HCT116 (cell line): ENCODE measurements at regions not wholly inside any gene's neighbourhood (a gene's known extent, or its start where the extent isn't known, plus 50 kb on each side); places are given as distances from the start of the nearest gene placed in this dataset.

Source experiments
- ATAC-seq: fragments of 200-7000 bp; cut with Tn5 transposase; 2 replicates; pipeline ENCODE4 v1.9.1; 2020; ENCODE audit warnings: mild to moderate bottlenecking, moderate library complexity
- BruUV-seq: library from RNA; stranded (reverse); fragments of 400-500 nt; replicated peaks from 2 replicates; lab custom pipeline; 2021; lab: Mats Ljungman, UMichigan
- CTCF ChIA-PET: fragments of 300-600 bp; sonication (Branson Sonifier 250); formaldehyde crosslinking; loops from one replicate; lab custom pipeline; 2021; ENCODE audit warnings: antibody characterized with exemption; lab: Charles Lee
- POLR2A ChIA-PET: fragments of 300-600, 350-600 bp; sonication (Branson Sonifier 250); formaldehyde crosslinking; loops from one replicate; lab custom pipeline; 2021; ENCODE audit warnings: antibody characterized with exemption; lab: Charles Lee
- RAD21 ChIA-PET, 2 experiments: fragments of 300-600 bp; sonication (Branson Sonifier 250); formaldehyde crosslinking; loops; one replicate each; lab custom pipeline; 2023; ENCODE audit warnings: low total read pairs in 2 of 2; ENCODE audit not compliant: uncharacterized antibody in 2 of 2, unreplicated experiment in 2 of 2, low non-redundant PET in 1 of 2; lab: Charles Lee
- DNase-seq: peaks from one replicate; pipeline ENCODE4 v3.0.0-alpha.2; 2010; ENCODE audit warnings: low read depth, low spot score
- H2AFZ ChIP-seq: fragments of 200-600 bp; shearing (Covaris generic), sonication (generic); 2 replicates; pipeline ENCODE4 v1.6.1; 2017; ENCODE audit warnings: low read depth, mixed run types, mixed read lengths, antibody characterized with exemption, low read length; ENCODE audit not compliant: poor library complexity, severe bottlenecking
- H3K27ac ChIP-seq: 2 replicates; pipeline ENCODE4 v1.5.1; 2012; ENCODE audit warnings: low read depth, low read length
- H3K27me3 ChIP-seq: fragments of 200-600 bp; sonication (generic); 2 replicates; pipeline ENCODE4 v1.6.1; 2016; ENCODE audit warnings: mixed run types, low read length, mixed read lengths; ENCODE audit not compliant: insufficient read depth
- H3K36me3 ChIP-seq, 2 experiments: fragments of 200-500 bp in 1 of 2; fragments of 200-600 bp in 1 of 2; sonication (Bioruptor generic) in 1 of 2; sonication (generic) in 1 of 2; 2 replicates each; pipeline versions ENCODE4 v1.5.1 to v1.6.1; 2014 to 2016; ENCODE audit warnings: low read length in 2 of 2, inconsistent platforms in 1 of 2, mixed read lengths in 1 of 2, mixed run types in 1 of 2; ENCODE audit not compliant: insufficient read depth in 2 of 2, control insufficient read depth in 1 of 2
- H3K4me1 ChIP-seq, 2 experiments: fragments of 200-600 bp in 1 of 2; sonication (generic) in 1 of 2; 2 replicates each; pipeline versions ENCODE4 v1.5.1 to v1.6.1; 2012 to 2017; ENCODE audit warnings: low read length in 2 of 2, inconsistent platforms in 1 of 2, mild to moderate bottlenecking in 1 of 2, mixed read lengths in 1 of 2, mixed run types in 1 of 2, moderate library complexity in 1 of 2; ENCODE audit not compliant: insufficient read depth in 2 of 2, control insufficient read depth in 1 of 2
- H3K4me2 ChIP-seq: fragments of 200-600 bp; sonication (generic); 2 replicates; pipeline ENCODE4 v1.6.1; 2017; ENCODE audit warnings: mixed run types, low read length, mixed read lengths
- H3K4me3 ChIP-seq, 2 experiments: fragments of 200-600 bp in 1 of 2; sonication (generic) in 1 of 2; replicated peaks in 1 of 2; 2 replicates each; pipeline ENCODE4 v1.5.1; 2011 to 2016; ENCODE audit warnings: low read length in 2 of 2, control low read depth in 1 of 2, low read depth in 1 of 2, mild to moderate bottlenecking in 1 of 2, mixed read lengths in 1 of 2, mixed run types in 1 of 2
- H3K79me2 ChIP-seq: fragments of 200-600 bp; sonication (generic); 2 replicates; pipeline ENCODE4 v1.6.1; 2017; ENCODE audit warnings: mild to moderate bottlenecking, mixed run types, low read length, moderate library complexity, mixed read lengths; ENCODE audit not compliant: insufficient read depth
- H3K9ac ChIP-seq: fragments of 200-600 bp; sonication (generic); 2 replicates; pipeline ENCODE4 v1.6.1; 2016; ENCODE audit warnings: low read length, mixed read lengths
- H3K9me2 ChIP-seq: fragments of 200-600 bp; sonication (generic), shearing (Covaris generic); 2 replicates; pipeline ENCODE4 v1.6.1; 2017; ENCODE audit warnings: mixed run types, mild to moderate bottlenecking, moderate library complexity; ENCODE audit not compliant: insufficient read depth
- H3K9me3 ChIP-seq, 2 experiments: fragments of 200-500 bp in 1 of 2; fragments of 200-600 bp in 1 of 2; sonication (Bioruptor generic) in 1 of 2; sonication (generic) in 1 of 2; 2 replicates each; pipeline ENCODE4 v1.6.1; 2014 to 2017; ENCODE audit warnings: low read length in 2 of 2, mixed read lengths in 2 of 2, inconsistent platforms in 1 of 2, low read depth in 1 of 2, mild to moderate bottlenecking in 1 of 2, mixed run types in 1 of 2, moderate library complexity in 1 of 2; ENCODE audit not compliant: control insufficient read depth in 1 of 2, insufficient read depth in 1 of 2
- H4K20me1 ChIP-seq: fragments of 200-600 bp; sonication (generic), shearing (Covaris generic); 2 replicates; pipeline ENCODE4 v1.6.1; 2017; ENCODE audit warnings: mixed run types, mild to moderate bottlenecking, moderate library complexity; ENCODE audit not compliant: insufficient read depth
- CBX3 ChIP-seq: IDR thresholded peaks from 2 replicates; pipeline ENCODE4 v1.6.1; 2012; ENCODE audit warnings: low read depth
- CEBPB ChIP-seq: IDR thresholded peaks from 2 replicates; pipeline ENCODE4 v1.6.1; 2012; ENCODE audit warnings: low read depth
- EGR1 ChIP-seq: IDR thresholded peaks from 2 replicates; pipeline ENCODE4 v1.6.1; 2012; ENCODE audit warnings: low read depth
- ELF1 ChIP-seq: IDR thresholded peaks from 2 replicates; pipeline ENCODE4 v1.6.1; 2012; ENCODE audit warnings: low read depth, borderline replicate concordance
- EZH2 ChIP-seq: fragments of 200-600 bp; sonication (generic); IDR thresholded peaks from 2 replicates; pipeline ENCODE4 v1.6.1; 2017; ENCODE audit warnings: antibody characterized with exemption, mixed run types
- FOSL1 ChIP-seq: IDR thresholded peaks from 2 replicates; pipeline ENCODE4 v1.6.1; 2012; ENCODE audit warnings: low read depth
- JUND ChIP-seq: IDR thresholded peaks from 2 replicates; pipeline ENCODE4 v1.6.1; 2012
- RAD21 ChIP-seq: IDR thresholded peaks from 2 replicates; pipeline ENCODE4 v1.6.1; 2012; ENCODE audit warnings: low read depth, mild to moderate bottlenecking
- YY1 ChIP-seq: IDR thresholded peaks from 2 replicates; pipeline ENCODE4 v1.6.1; 2011; ENCODE audit warnings: low read length, low read depth, moderate library complexity, mild to moderate bottlenecking; ENCODE audit not compliant: insufficient replicate concordance; ENCODE audit errors: extremely low read depth
- ZNF274 ChIP-seq: fragments of 200-500 bp; sonication (Bioruptor generic); IDR thresholded peaks from 2 replicates; pipeline ENCODE4 v1.6.1; 2014; ENCODE audit warnings: mild to moderate bottlenecking, low read depth, low read length, inconsistent platforms
- intact Hi-C: fragments of 100-400 bp; cut with micrococcal nuclease; formaldehyde crosslinking; loops from 2 replicates; pipeline ENCODE4 v1.10.0; 2022
- TF ChIP-seq, protein P1 (sequence below): IDR thresholded peaks from 2 replicates; pipeline ENCODE4 v1.6.1; 2012
- TF ChIP-seq, protein P2 (sequence below): IDR thresholded peaks from 2 replicates; pipeline ENCODE4 v1.6.1; 2012

DNA sequence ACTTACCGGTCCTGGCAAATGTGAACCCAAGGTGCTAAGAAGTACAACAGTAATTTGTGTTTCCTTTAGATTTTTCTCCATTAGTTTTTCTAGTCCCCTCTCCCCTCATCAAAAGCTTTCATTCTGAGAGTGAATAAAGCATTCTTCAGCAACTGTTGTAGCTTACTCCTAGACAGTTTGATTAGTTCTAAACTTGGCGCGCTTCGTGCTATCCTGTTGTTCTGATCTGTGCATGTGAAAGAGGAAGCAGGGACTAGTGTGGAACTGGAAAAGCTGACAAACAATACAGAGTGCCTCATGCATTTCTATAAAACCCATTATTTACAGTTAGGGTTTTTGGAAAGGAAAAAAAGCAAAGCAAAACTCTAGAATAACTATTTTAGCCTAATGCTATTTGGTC lies 556.9 kb upstream of the SLIT2 start:
- no peaks in the 10 kb centered on the region for H4K20me1 ChIP-seq
- H3K4me1 ChIP-seq: no peaks in the 10 kb centered on the region
- H3K27me3 ChIP-seq: no peaks in the 10 kb centered on the region
- BruUV-seq: no TSS peak
- no peaks in the 10 kb centered on the region for H3K9me3 ChIP-seq
- CTCF ChIA-PET: no interaction called here
- no peak overlapping the region for H2AFZ ChIP-seq
- no peak overlapping the region for H3K4me3 ChIP-seq
- RAD21 ChIA-PET: no interaction called here
- DNase-seq: no peak
- no peak overlapping the region for H3K4me2 ChIP-seq
- no peak for TF ChIP-seq CBX3
- TF ChIP-seq EGR1: no peak
- TF ChIP-seq JUND: no peak
- TF ChIP-seq, protein P1, sequence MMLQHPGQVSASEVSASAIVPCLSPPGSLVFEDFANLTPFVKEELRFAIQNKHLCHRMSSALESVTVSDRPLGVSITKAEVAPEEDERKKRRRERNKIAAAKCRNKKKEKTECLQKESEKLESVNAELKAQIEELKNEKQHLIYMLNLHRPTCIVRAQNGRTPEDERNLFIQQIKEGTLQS: no peak
- TF ChIP-seq, all 23 proteins: peak for 0
- no peaks in the 10 kb centered on the region for H3K36me3 ChIP-seq
- intact Hi-C loops: no loop called here
- no peak overlapping the region for H3K9ac ChIP-seq
- H3K79me2 ChIP-seq: no peaks in the 10 kb centered on the region
- H3K27ac ChIP-seq: no peak overlapping the region
- H3K9me2 ChIP-seq: no peaks in the 10 kb centered on the region
- POLR2A ChIA-PET: no interaction called here
- no peak for ATAC-seq

DNA sequence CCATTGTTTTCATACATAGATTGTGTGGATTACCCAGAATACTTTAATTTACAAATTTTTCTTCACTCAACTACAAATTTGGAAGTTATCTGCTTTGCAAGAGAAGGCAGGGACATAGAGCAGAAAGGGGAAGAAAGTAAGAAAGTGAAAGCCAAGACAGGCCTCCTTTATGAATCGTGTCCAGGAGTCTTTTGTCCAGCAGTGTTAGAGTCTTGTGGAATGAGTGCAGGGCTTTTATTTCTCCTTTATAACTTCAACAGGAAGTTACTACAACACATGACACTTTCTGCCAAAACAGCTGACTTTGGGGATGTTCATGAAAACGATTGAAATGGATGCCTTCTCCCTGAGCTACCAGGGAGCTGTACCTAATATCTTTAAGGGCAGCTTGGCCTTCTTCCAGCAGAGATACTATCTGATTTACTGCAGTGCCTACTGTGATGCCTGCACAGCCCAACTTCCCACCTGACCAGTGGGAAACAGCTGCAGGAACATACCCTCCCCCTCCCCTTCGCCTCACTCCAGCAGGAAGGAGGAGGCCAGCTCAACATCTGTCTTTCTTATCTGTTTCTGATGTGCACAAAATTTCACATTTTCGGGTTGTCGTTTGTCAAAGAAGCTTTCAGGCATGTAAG lies 557.7 kb upstream of the SLIT2 start:
- Histone ChIP-seq H3K79me2 (no peaks in the 10 kb centered on the region), H2AFZ (no peak overlapping the region), H3K4me3 (no peak overlapping the region), H3K4me2 (no peak overlapping the region), H3K4me1 (peaks cover 0 to 5% of the 10 kb centered on the region in 2 experiments; a peak in 1 of 4 replicates), H3K9ac (no peak overlapping the region), H3K9me3 (no peaks in the 10 kb centered on the region), H3K27ac (no peak overlapping the region), H4K20me1 (no peaks in the 10 kb centered on the region), H3K9me2 (no peaks in the 10 kb centered on the region), H3K27me3 (no peaks in the 10 kb centered on the region), H3K36me3 (no peaks in the 10 kb centered on the region)
- DNase-seq (no peak), ATAC-seq (no peak)
- intact Hi-C loops: no loop called here
- ChIA-PET CTCF (no interaction called here), POLR2A (no interaction called here), RAD21 (no interaction called here)
- TF ChIP-seq ZNF274 (no peak), CEBPB (no peak), RAD21 (no peak), YY1 (no peak), CBX3 (no peak), FOSL1 (no peak), EZH2 (no peak), ELF1 (no peak)
- TF ChIP-seq, protein P2, sequence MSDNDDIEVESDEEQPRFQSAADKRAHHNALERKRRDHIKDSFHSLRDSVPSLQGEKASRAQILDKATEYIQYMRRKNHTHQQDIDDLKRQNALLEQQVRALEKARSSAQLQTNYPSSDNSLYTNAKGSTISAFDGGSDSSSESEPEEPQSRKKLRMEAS: no peak
- no TSS peak for BruUV-seq
